SK-N-SH (cell line): ENCODE measurements at regions not wholly inside any gene's neighbourhood (a gene's known extent, or its start where the extent isn't known, plus 50 kb on each side); places are given as distances from the start of the nearest gene placed in this dataset.
"Not testable (repeated sequence)": the region's sequence is repeated elsewhere in the genome, so short reads cannot be mapped to it uniquely, and the experiment has no call there.

Experiments
- CTCF ChIA-PET: fragments of 300-600, 350-600 bp; formaldehyde crosslinking; extraction: SDS; loops from one replicate; lab custom pipeline; 2021; lab: Yijun Ruan, JAX
- POLR2A ChIA-PET: fragments of 350-600 bp; sonication (Branson Sonifier 250); formaldehyde crosslinking; extraction: SDS; loops from one replicate; lab custom pipeline; 2020; ENCODE audit warnings: antibody characterized with exemption, inconsistent platforms; lab: Yijun Ruan, JAX
- DNase-seq: peaks from one replicate; pipeline ENCODE4 v3.0.0; 2012
- H2AFZ ChIP-seq: fragments of 200-600 bp; sonication (generic); 2 replicates; pipeline ENCODE4 v1.8.1; 2016; ENCODE audit warnings: antibody characterized with exemption, mild to moderate bottlenecking, low read depth
- H3F3A ChIP-seq: fragments of 200-600 bp; sonication (generic); replicated peaks from 2 replicates; pipeline ENCODE3; 2016; ENCODE audit warnings: antibody characterized with exemption, mild to moderate bottlenecking; ENCODE audit not compliant: insufficient read depth
- H3K27ac ChIP-seq, 2 experiments: fragments of 200-500 bp in 1 of 2; fragments of 200-600 bp in 1 of 2; sonication (Bioruptor generic) in 1 of 2; sonication (generic), shearing (Covaris generic) in 1 of 2; 2 replicates each; pipeline versions ENCODE4 v1.5.1 to v1.6.1; 2014 to 2016; ENCODE audit warnings: low read depth in 2 of 2, inconsistent platforms in 1 of 2, low read length in 1 of 2, mild to moderate bottlenecking in 1 of 2, mixed read lengths in 1 of 2
- H3K27me3 ChIP-seq: fragments of 200-600 bp; sonication (generic), shearing (Covaris generic); 2 replicates; pipeline ENCODE4 v1.6.1; 2016; ENCODE audit warnings: mixed run types; ENCODE audit not compliant: insufficient read depth
- H3K36me3 ChIP-seq, 2 experiments: fragments of 200-500 bp in 1 of 2; fragments of 200-600 bp in 1 of 2; sonication (Bioruptor generic) in 1 of 2; sonication (generic) in 1 of 2; replicated peaks in 1 of 2; 2 replicates each; pipeline versions ENCODE3 to v1.5.1; 2014 to 2016; ENCODE audit warnings: low read length in 1 of 2, mild to moderate bottlenecking in 1 of 2; ENCODE audit not compliant: insufficient read depth in 2 of 2, control insufficient read depth in 1 of 2
- H3K4me1 ChIP-seq, 2 experiments: fragments of 200-500 bp in 1 of 2; fragments of 200-600 bp in 1 of 2; sonication (Bioruptor generic) in 1 of 2; sonication (generic), shearing (Covaris generic) in 1 of 2; 2 replicates each; pipeline versions ENCODE4 v1.5.1 to v1.6.1; 2014 to 2016; ENCODE audit warnings: low read depth in 1 of 2, low read length in 1 of 2, mixed run types in 1 of 2; ENCODE audit not compliant: insufficient read depth in 2 of 2, control insufficient read depth in 1 of 2
- H3K4me2 ChIP-seq: fragments of 200-600 bp; sonication (generic), shearing (Covaris generic); 2 replicates; pipeline ENCODE4 v1.6.1; 2017; ENCODE audit warnings: mixed run types
- H3K4me3 ChIP-seq, 2 experiments: fragments of 200-500 bp in 1 of 2; fragments of 200-600 bp in 1 of 2; sonication (Bioruptor generic) in 1 of 2; sonication (generic), shearing (Covaris generic) in 1 of 2; 2 replicates each; pipeline versions ENCODE4 v1.5.1 to v1.8.1; 2014 to 2016; ENCODE audit warnings: low read depth in 2 of 2, inconsistent platforms in 1 of 2, low read length in 1 of 2, mild to moderate bottlenecking in 1 of 2, mixed read lengths in 1 of 2, moderate library complexity in 1 of 2
- H3K79me2 ChIP-seq: fragments of 200-600 bp; sonication (generic); 2 replicates; pipeline ENCODE4 v1.8.1; 2017; ENCODE audit warnings: mild to moderate bottlenecking; ENCODE audit not compliant: insufficient read depth
- H3K9ac ChIP-seq: fragments of 200-600 bp; sonication (generic); 2 replicates; pipeline ENCODE4 v1.6.1; 2017; ENCODE audit warnings: mixed run types
- H3K9me2 ChIP-seq: fragments of 200-600 bp; sonication (generic); 2 replicates; pipeline ENCODE4 v1.6.1; 2017; ENCODE audit warnings: mixed run types
- H3K9me3 ChIP-seq: fragments of 200-600 bp; sonication (generic); 2 replicates; pipeline ENCODE4 v1.6.1; 2017; ENCODE audit warnings: mixed run types, mild to moderate bottlenecking, moderate library complexity
- H4K20me1 ChIP-seq: fragments of 200-600 bp; sonication (generic); 2 replicates; pipeline ENCODE4 v1.6.1; 2017; ENCODE audit warnings: mild to moderate bottlenecking, mixed run types; ENCODE audit not compliant: insufficient read depth
- CHD2 ChIP-seq: fragments of 150-350 bp; IDR thresholded peaks from 2 replicates; pipeline ENCODE4 v1.6.1; 2018; ENCODE audit warnings: low read length; ENCODE audit not compliant: partially characterized antibody
- CTCF ChIP-seq: fragments of 200-600 bp; sonication (generic); IDR thresholded peaks from 2 replicates; pipeline ENCODE4 v1.6.1; 2017; ENCODE audit warnings: antibody characterized with exemption, mild to moderate bottlenecking, moderate library complexity
- ELF1 ChIP-seq: IDR thresholded peaks from 2 replicates; pipeline ENCODE4 v1.4.0; 2012
- EP300 ChIP-seq, 2 experiments: IDR thresholded peaks; 2 replicates each; pipeline versions ENCODE4 v1.4.0 to v1.6.1; 2012; ENCODE audit warnings: borderline replicate concordance in 1 of 2, low read depth in 1 of 2, low read length in 1 of 2
- EZH2phosphoT487 ChIP-seq: fragments of 200-600 bp; sonication (generic); IDR thresholded peaks from 2 replicates; pipeline ENCODE4 v1.6.1; 2017; ENCODE audit warnings: low read depth, mixed run types, mild to moderate bottlenecking, antibody characterized with exemption, moderate library complexity, borderline replicate concordance
- FOSL2 ChIP-seq: IDR thresholded peaks from 2 replicates; pipeline ENCODE4 v1.4.0; 2012; ENCODE audit warnings: low read depth, mild to moderate bottlenecking, moderate library complexity, borderline replicate concordance
- FOXM1 ChIP-seq: IDR thresholded peaks from 2 replicates; pipeline ENCODE4 v1.4.0; 2012; ENCODE audit warnings: low read depth, mild to moderate bottlenecking
- GABPA ChIP-seq: IDR thresholded peaks from 2 replicates; pipeline ENCODE4 v1.4.0; 2012; ENCODE audit warnings: low read depth, mild to moderate bottlenecking
- GATA2 ChIP-seq: sonication (generic); formaldehyde crosslinking; IDR thresholded peaks from 2 replicates; pipeline ENCODE4 v1.5.0; 2020; ENCODE audit warnings: mild to moderate bottlenecking, missing genetic modification reagents
- JUND ChIP-seq: IDR thresholded peaks from 2 replicates; pipeline ENCODE4 v1.4.0; 2012
- MEF2A ChIP-seq: IDR thresholded peaks from 2 replicates; pipeline ENCODE4 v1.4.0; 2012; ENCODE audit warnings: low read depth, borderline replicate concordance
- MXI1 ChIP-seq: IDR thresholded peaks from 2 replicates; pipeline ENCODE4 v1.6.1; 2012; ENCODE audit warnings: mild to moderate bottlenecking, low read depth, low read length, improper control_type of control experiment
- POLR2AphosphoS5 ChIP-seq: IDR thresholded peaks from 2 replicates; pipeline ENCODE4 v1.6.1; 2012; ENCODE audit warnings: low read depth, low read length
- RCOR1 ChIP-seq: fragments of 150-350 bp; IDR thresholded peaks from 2 replicates; pipeline ENCODE4 v1.6.1; 2017; ENCODE audit warnings: antibody characterized with exemption, low read length
- RFX5 ChIP-seq: IDR thresholded peaks from 2 replicates; pipeline ENCODE4 v1.6.1; 2012; ENCODE audit warnings: mild to moderate bottlenecking, improper control_type of control experiment, low read length
- RXRA ChIP-seq: IDR thresholded peaks from 2 replicates; pipeline ENCODE4 v1.4.0; 2012; ENCODE audit warnings: low read depth, mild to moderate bottlenecking, borderline replicate concordance
- TCF12 ChIP-seq: IDR thresholded peaks from 2 replicates; pipeline ENCODE4 v1.4.0; 2012
- USF2 ChIP-seq: fragments of 150-350 bp; IDR thresholded peaks from 2 replicates; pipeline ENCODE4 v1.6.1; 2017; ENCODE audit warnings: antibody characterized with exemption, low read length, low read depth, borderline replicate concordance
- YY1 ChIP-seq: IDR thresholded peaks from 2 replicates; pipeline ENCODE4 v1.4.0; 2012; ENCODE audit warnings: low read depth, mild to moderate bottlenecking
- WGBS: methylation state at CpG from one replicate; pipeline ENCODE4 v1.1.6; 2017; ENCODE audit warnings: low lambda C conversion rate; 5-methylcytosine and 5-hydroxymethylcytosine counted together
- TF ChIP-seq, protein P1 (sequence below): IDR thresholded peaks from 2 replicates; pipeline ENCODE4 v1.4.0; 2012; ENCODE audit warnings: low read depth, borderline replicate concordance

DNA sequence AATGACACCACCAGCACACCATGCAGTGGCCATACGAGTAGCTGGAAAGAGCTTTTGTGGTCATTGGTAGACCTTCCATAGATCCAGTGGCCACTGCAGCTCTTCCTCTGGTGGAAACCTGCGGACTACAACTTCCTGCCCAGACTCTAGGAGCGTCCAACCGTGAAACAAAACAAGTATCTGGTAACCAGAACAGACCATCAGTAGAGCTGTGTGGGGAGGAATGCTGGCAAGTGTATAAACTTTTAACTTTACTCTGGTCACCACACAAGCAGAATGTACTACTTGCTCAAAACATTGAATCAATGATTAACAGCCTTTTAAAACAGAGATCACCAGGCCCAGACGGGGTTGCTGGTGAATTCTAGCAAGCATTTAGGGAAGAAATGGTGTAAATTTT is 154.7 kb upstream of the DGKB start:
- Histone ChIP-seq H3K4me3 (no peak overlapping the region), H3K4me2 (no peak overlapping the region), H3F3A (no peaks in the 10 kb centered on the region), H3K4me1 (no peaks in the 10 kb centered on the region)
- TF ChIP-seq FOXM1 (no peak), RXRA (no peak), ELF1 (no peak), CHD2 (no peak), FOSL2 (no peak), POLR2AphosphoS5 (no peak), MXI1 (no peak), USF2 (no peak), TCF12 (no peak), EP300 (IDR thresholded peaks at IDR 0.05; ENCODE audit: borderline replicate concordance in 1 of 2, low read depth in 1 of 2, low read length in 1 of 2) (no peak), RCOR1 (no peak), GATA2 (no peak), GABPA (no peak), RFX5 (no peak), CTCF (no peak), MEF2A (no peak), EZH2phosphoT487 (no peak), YY1 (no peak), JUND (no peak)
- TF ChIP-seq, protein P1, sequence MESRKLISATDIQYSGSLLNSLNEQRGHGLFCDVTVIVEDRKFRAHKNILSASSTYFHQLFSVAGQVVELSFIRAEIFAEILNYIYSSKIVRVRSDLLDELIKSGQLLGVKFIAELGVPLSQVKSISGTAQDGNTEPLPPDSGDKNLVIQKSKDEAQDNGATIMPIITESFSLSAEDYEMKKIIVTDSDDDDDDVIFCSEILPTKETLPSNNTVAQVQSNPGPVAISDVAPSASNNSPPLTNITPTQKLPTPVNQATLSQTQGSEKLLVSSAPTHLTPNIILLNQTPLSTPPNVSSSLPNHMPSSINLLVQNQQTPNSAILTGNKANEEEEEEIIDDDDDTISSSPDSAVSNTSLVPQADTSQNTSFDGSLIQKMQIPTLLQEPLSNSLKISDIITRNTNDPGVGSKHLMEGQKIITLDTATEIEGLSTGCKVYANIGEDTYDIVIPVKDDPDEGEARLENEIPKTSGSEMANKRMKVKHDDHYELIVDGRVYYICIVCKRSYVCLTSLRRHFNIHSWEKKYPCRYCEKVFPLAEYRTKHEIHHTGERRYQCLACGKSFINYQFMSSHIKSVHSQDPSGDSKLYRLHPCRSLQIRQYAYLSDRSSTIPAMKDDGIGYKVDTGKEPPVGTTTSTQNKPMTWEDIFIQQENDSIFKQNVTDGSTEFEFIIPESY: no peak
- TF ChIP-seq, all 33 proteins: peak for 0
- Histone ChIP-seq H2AFZ (no peak overlapping the region), H3K27ac (no peak overlapping the region), H3K79me2 (no peaks in the 10 kb centered on the region), H3K9ac (no peak overlapping the region), H4K20me1 (no peaks in the 10 kb centered on the region), H3K9me3 (no peaks in the 10 kb centered on the region), H3K9me2 (no peaks in the 10 kb centered on the region), H3K27me3 (no peaks in the 10 kb centered on the region), H3K36me3 (no peaks in the 10 kb centered on the region)
- ChIA-PET POLR2A (no interaction called here), CTCF (no interaction called here)
- no peak for DNase-seq
- WGBS: 79% methylated on average over 5 of the region's 5 CpGs

- H3K79me2 ChIP-seq, H3K27ac ChIP-seq, H3K9ac ChIP-seq, H3K27me3 ChIP-seq, DNase-seq, H3K4me2 ChIP-seq, CTCF ChIA-PET, H3F3A ChIP-seq, H4K20me1 ChIP-seq, POLR2A ChIA-PET, H3K4me3 ChIP-seq, H3K36me3 ChIP-seq, H3K9me2 ChIP-seq, H3K4me1 ChIP-seq, H3K9me3 ChIP-seq: not testable (repeated sequence)
- WGBS: 83% methylated on average over 4 of the region's 4 CpGs
- peak overlapping the region; percentile 31; the same call in 1 of the 2 replicates for H2AFZ ChIP-seq
Observed at GRCh38 chr7:15054304-15054703, 151.8 kb upstream of the DGKB start.
